ENCODE measurements at regions not wholly inside any gene's neighbourhood (a gene's known extent, or its start where the extent isn't known, plus 50 kb on each side); places are given as distances from the start of the nearest gene placed in this dataset.

- no peak for TF ChIP-seq POLR2AphosphoS5 (IDR thresholded peaks at IDR 0.05)
- no peak for TF ChIP-seq CTCF (IDR thresholded peaks at IDR 0.05)
- TF ChIP-seq POLR2A (IDR thresholded peaks at IDR 0.05), result no peak
Observed at GRCh38 chr22:26941896-26942636, 284.7 kb downstream of the MIAT start.

All from prostate gland (tissue), 2 donors.